ENCODE measurements at regions not wholly inside any gene's neighbourhood (a gene's known extent, or its start where the extent isn't known, plus 50 kb on each side); places are given as distances from the start of the nearest gene placed in this dataset.

GRCh38 chr12:94756789-94757188 is 106.4 kb upstream of the TMCC3 start:
- TF ChIP-seq POLR2A (IDR thresholded peaks at IDR 0.05) (no peak), CTCF (IDR thresholded peaks at IDR 0.05 in 4 of 5, conservative IDR thresholded peaks at IDR 0.05 in 1 of 5) (no peak)

Measured in gastrocnemius medialis (tissue), 4 donors.